Type B pancreatic cell (in vitro differentiated cells): ENCODE measurements at regions not wholly inside any gene's neighbourhood (a gene's known extent, or its start where the extent isn't known, plus 50 kb on each side); places are given as distances from the start of the nearest gene placed in this dataset.

Experiments used
- DNase-seq: peaks from one replicate; pipeline ENCODE4 v3.0.0; 2021; ENCODE audit warnings: mixed read lengths; ENCODE audit not compliant: unreplicated experiment; ENCODE audit errors: extremely low spot score
- H3K27ac Mint-ChIP-seq: 2 replicates; pipeline ENCODE4 v1.8.0; 2021; ENCODE audit warnings: mild to moderate bottlenecking, mixed read lengths
- H3K27me3 Mint-ChIP-seq: 2 replicates; pipeline ENCODE4 v1.8.0; 2021; ENCODE audit warnings: mixed read lengths
- H3K36me3 Mint-ChIP-seq: 2 replicates; pipeline ENCODE4 v1.8.0; 2021; ENCODE audit warnings: mixed read lengths
- H3K4me1 Mint-ChIP-seq: one replicate; pipeline ENCODE4 v1.8.0; 2021; ENCODE audit warnings: mixed read lengths; ENCODE audit not compliant: unreplicated experiment
- H3K4me3 Mint-ChIP-seq: 2 replicates; pipeline ENCODE4 v1.8.0; 2021; ENCODE audit warnings: mild to moderate bottlenecking, mixed read lengths
- H3K9me3 Mint-ChIP-seq: 2 replicates; pipeline ENCODE4 v1.8.0; 2021; ENCODE audit warnings: mixed read lengths
- TF ChIP-seq, protein P1 (sequence below): fragments of 200-600 bp; sonication (generic); conservative IDR thresholded peaks from 2 replicates; pipeline ENCODE4 v1.5.0; 2021; ENCODE audit warnings: antibody characterized with exemption, mild to moderate bottlenecking

DNA sequence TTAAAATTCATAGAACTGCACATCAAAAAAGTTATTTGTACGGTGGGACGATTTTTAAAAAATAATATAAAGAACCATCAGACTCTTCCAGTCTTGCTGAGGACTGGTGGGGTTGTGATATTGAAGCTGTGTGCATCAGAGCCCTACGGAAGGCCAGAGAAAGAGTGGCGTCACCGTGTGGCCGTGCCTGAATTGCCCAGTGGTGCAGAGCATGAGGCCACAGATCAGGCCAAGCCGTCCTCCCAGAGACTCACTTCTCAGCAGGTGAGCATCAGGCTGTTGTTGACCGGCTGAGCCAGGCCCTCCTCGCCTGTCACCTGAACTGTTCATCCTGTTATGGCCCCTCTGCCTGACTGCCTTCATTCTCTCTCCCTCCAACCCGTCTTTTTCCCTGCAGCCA lies 1013.9 kb downstream of the TBC1D22A start:
- Mint-ChIP-seq H3K9me3 (no peaks in the 10 kb centered on the region), H3K4me3 (no peak overlapping the region), H3K27ac (no peak overlapping the region), H3K27me3 (peaks cover 4% of the 10 kb centered on the region), H3K36me3 (no peaks in the 10 kb centered on the region), H3K4me1 (no peaks in the 10 kb centered on the region)
- TF ChIP-seq, protein P1, sequence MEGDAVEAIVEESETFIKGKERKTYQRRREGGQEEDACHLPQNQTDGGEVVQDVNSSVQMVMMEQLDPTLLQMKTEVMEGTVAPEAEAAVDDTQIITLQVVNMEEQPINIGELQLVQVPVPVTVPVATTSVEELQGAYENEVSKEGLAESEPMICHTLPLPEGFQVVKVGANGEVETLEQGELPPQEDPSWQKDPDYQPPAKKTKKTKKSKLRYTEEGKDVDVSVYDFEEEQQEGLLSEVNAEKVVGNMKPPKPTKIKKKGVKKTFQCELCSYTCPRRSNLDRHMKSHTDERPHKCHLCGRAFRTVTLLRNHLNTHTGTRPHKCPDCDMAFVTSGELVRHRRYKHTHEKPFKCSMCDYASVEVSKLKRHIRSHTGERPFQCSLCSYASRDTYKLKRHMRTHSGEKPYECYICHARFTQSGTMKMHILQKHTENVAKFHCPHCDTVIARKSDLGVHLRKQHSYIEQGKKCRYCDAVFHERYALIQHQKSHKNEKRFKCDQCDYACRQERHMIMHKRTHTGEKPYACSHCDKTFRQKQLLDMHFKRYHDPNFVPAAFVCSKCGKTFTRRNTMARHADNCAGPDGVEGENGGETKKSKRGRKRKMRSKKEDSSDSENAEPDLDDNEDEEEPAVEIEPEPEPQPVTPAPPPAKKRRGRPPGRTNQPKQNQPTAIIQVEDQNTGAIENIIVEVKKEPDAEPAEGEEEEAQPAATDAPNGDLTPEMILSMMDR: no peak
- DNase-seq: no peak

DNA sequence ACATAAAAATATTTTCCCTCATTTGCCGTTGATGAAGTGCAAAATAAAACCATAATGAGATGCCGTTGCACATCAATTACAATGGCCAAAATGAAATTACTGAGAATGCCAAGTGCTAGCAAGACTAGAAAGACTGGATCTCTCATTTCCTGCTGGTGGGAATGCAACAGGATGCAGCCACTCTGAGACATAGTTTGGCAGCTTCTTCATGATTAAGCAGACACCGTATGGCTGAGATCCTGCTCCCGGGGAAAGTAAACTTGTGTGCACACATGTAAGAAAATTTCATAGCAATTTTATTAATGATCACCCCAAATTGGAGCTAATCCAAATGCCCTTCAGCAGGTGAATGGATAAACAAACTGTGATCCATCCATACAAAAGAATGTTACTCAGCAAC lies 1013.2 kb downstream of the TBC1D22A start:
- no peak for DNase-seq
- Mint-ChIP-seq H3K9me3 (no peaks in the 10 kb centered on the region), H3K4me1 (no peaks in the 10 kb centered on the region), H3K27me3 (peaks cover 4% of the 10 kb centered on the region), H3K36me3 (no peaks in the 10 kb centered on the region), H3K4me3 (no peak overlapping the region), H3K27ac (no peak overlapping the region)
- TF ChIP-seq, protein P1: no peak

DNA sequence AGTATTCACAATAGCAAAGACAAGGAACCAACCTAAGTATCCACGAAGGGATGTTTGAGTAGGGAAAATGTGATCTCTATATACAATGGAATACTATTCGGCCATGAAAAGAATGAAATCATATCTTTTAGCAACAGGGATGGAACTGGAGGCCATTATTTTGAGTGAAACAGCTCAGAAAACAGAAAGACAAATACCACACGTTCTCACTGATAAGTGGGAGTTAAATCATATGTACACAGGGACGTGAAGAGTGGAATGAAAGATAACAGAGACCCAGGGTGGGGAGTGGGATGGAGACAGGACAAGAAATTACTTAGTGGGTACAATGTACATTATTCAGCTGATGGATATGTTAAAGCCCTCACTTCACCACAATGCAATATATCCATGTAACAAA lies 1012.7 kb downstream of the TBC1D22A start:
- no peak for DNase-seq
- Mint-ChIP-seq H3K27me3 (peaks cover 4% of the 10 kb centered on the region), H3K4me1 (no peaks in the 10 kb centered on the region), H3K27ac (no peak overlapping the region), H3K4me3 (no peak overlapping the region), H3K36me3 (no peaks in the 10 kb centered on the region), H3K9me3 (no peaks in the 10 kb centered on the region)
- TF ChIP-seq, protein P1: no peak

DNA sequence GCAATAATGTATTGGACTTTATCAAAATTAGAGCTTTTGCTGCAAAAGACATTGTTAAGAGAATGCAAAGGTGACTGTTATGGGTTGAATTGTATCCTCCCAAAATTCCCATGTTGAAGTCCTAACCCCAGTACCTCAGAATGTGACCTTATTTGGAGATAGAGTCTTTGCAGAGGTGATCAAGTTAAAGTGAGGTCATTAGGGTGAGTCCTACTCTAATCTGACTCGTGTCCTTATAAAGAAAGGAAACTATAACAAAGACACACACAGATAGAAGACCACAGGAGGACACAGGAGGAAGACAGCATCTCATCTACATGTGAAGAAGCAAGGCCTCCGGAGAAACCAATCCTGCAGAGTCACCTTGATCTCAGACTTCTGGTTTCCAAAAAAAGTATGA lies 1011.2 kb downstream of the TBC1D22A start:
- Mint-ChIP-seq H3K27ac (no peak overlapping the region), H3K4me3 (no peak overlapping the region), H3K36me3 (no peaks in the 10 kb centered on the region)

DNA sequence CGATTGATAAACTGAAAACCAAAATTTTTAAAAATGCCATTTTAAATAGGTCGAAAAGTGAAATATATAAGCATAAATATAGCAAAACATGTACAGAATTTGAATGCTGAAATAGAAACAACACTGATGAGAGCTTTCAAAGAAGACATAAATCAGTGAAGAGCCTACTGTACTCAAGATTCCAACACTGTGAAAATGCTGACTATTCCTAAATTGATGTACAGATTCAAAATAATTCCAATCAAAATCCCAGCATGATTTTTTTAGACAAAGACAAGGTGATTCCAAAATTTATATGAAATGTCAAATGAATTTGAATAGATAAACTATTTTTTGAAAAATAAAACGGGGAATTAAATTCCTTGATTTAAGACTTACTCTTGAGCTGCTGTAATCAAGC lies 1010.4 kb downstream of the TBC1D22A start:
- DNase-seq: no peak
- TF ChIP-seq, protein P1: no peak
- Mint-ChIP-seq H3K36me3 (no peaks in the 10 kb centered on the region), H3K4me1 (no peaks in the 10 kb centered on the region), H3K4me3 (no peak overlapping the region), H3K27me3 (peaks cover 4% of the 10 kb centered on the region), H3K9me3 (no peaks in the 10 kb centered on the region), H3K27ac (no peak overlapping the region)

More for the DNA sequence above, 1011.2 kb downstream of the TBC1D22A start:
- TF ChIP-seq, protein P1: no peak
- H3K9me3 Mint-ChIP-seq: no peaks in the 10 kb centered on the region
- H3K27me3 Mint-ChIP-seq: peaks cover 4% of the 10 kb centered on the region
- no peak for DNase-seq
- no peaks in the 10 kb centered on the region for H3K4me1 Mint-ChIP-seq

DNA sequence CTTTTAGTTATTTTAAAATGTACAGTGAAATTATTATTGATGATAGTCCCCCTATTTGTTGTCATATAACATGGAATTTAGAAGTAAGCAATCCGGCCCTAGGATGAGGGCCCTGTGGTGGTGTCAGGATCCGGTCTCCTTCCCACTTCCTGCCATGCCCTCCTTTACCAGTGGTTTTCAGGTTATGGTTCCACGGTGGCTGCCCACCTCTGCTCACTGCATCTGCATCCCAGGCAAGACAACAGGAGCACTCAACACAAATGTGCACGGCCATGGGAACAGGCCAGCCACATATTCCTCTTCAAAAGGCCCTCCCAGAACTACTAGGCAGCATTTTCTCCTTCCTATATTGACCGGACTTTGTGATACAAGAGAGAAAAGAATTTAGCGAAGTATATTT lies 1007.2 kb downstream of the TBC1D22A start:
- Mint-ChIP-seq H3K27ac (no peak overlapping the region), H3K9me3 (no peaks in the 10 kb centered on the region), H3K36me3 (no peaks in the 10 kb centered on the region), H3K4me1 (no peaks in the 10 kb centered on the region), H3K4me3 (no peak overlapping the region), H3K27me3 (no peaks in the 10 kb centered on the region)
- TF ChIP-seq, protein P1: no peak
- DNase-seq: no peak
